Keratinocyte (primary cell): ENCODE measurements at regions not wholly inside any gene's neighbourhood (a gene's known extent, or its start where the extent isn't known, plus 50 kb on each side); places are given as distances from the start of the nearest gene placed in this dataset.

Experiments
- DNase-seq: peaks from one replicate; pipeline ENCODE4 v3.0.0-alpha.2; 2011; ENCODE audit warnings: low read depth, missing footprints, low spot score
- FAIRE-seq: peaks from 2 replicates; lab custom pipeline; 2011; peaks lifted over from hg19 to GRCh38; lab: Jason Lieb, UNC
- H2AFZ ChIP-seq: 2 replicates; pipeline ENCODE4 v1.6.0; 2012; ENCODE audit warnings: low read length, control low read depth, inconsistent platforms; ENCODE audit not compliant: control insufficient read depth
- H3K27ac ChIP-seq: 2 replicates; pipeline ENCODE4 v1.5.1; 2011; ENCODE audit warnings: low read length; ENCODE audit not compliant: control insufficient read depth, insufficient read depth
- H3K27me3 ChIP-seq: 3 replicates; pipeline ENCODE4 v1.6.0; 2011; ENCODE audit warnings: low read length; ENCODE audit not compliant: control insufficient read depth, insufficient read depth; ENCODE audit errors: extremely low read depth
- H3K36me3 ChIP-seq, 2 experiments: 2 replicates in 1 of 2; 3 replicates in 1 of 2; pipeline ENCODE4 v1.5.1; 2011; ENCODE audit warnings: low read length in 2 of 2, mild to moderate bottlenecking in 1 of 2; ENCODE audit not compliant: control insufficient read depth in 2 of 2, insufficient read depth in 2 of 2; ENCODE audit errors: extremely low read depth in 1 of 2
- H3K4me1 ChIP-seq: 3 replicates; pipeline ENCODE4 v1.5.1; 2011; ENCODE audit warnings: low read length; ENCODE audit not compliant: control insufficient read depth, insufficient read depth; ENCODE audit errors: extremely low read depth
- H3K4me2 ChIP-seq: 3 replicates; pipeline ENCODE4 v1.6.0; 2011; ENCODE audit warnings: low read depth, low read length; ENCODE audit not compliant: control insufficient read depth, insufficient read depth; ENCODE audit errors: extremely low read depth
- H3K4me3 ChIP-seq, 3 experiments: fragments of 200-600 bp in 1 of 3; sonication (generic) in 1 of 3; 2 replicates in 2 of 3; 3 replicates in 1 of 3; pipeline ENCODE4 v1.5.1; 2011 to 2016; ENCODE audit warnings: low read length in 3 of 3, mild to moderate bottlenecking in 3 of 3, control low read depth in 2 of 3, inconsistent platforms in 1 of 3, low read depth in 1 of 3, mixed read lengths in 1 of 3, mixed run types in 1 of 3, moderate library complexity in 1 of 3; ENCODE audit not compliant: control insufficient read depth in 2 of 3, insufficient read depth in 2 of 3; ENCODE audit errors: extremely low read depth in 1 of 3
- H3K79me2 ChIP-seq: 2 replicates; pipeline ENCODE4 v1.6.0; 2012; ENCODE audit warnings: low read length; ENCODE audit not compliant: control insufficient read depth, insufficient read depth
- H3K9ac ChIP-seq: 3 replicates; pipeline ENCODE4 v1.6.0; 2011; ENCODE audit warnings: low read length; ENCODE audit not compliant: control insufficient read depth, insufficient read depth; ENCODE audit errors: extremely low read depth
- H3K9me1 ChIP-seq: 3 replicates; pipeline ENCODE4 v1.6.0; 2011; ENCODE audit warnings: low read length; ENCODE audit not compliant: control insufficient read depth, insufficient read depth; ENCODE audit errors: extremely low read depth
- H3K9me3 ChIP-seq: 2 replicates; pipeline ENCODE4 v1.5.1; 2012; ENCODE audit warnings: low read depth, low read length; ENCODE audit not compliant: control insufficient read depth
- H4K20me1 ChIP-seq: 3 replicates; pipeline ENCODE4 v1.6.0; 2011; ENCODE audit warnings: low read length; ENCODE audit not compliant: control insufficient read depth, insufficient read depth; ENCODE audit errors: extremely low read depth
- CTCF ChIP-seq, 3 experiments: IDR thresholded peaks in 1 of 3; conservative IDR thresholded peaks in 1 of 3; optimal IDR thresholded peaks in 1 of 3; 2 replicates in 2 of 3; 3 replicates in 1 of 3; pipeline versions ENCODE3 to v1.5.1; 2011; ENCODE audit warnings: low read length in 3 of 3, mild to moderate bottlenecking in 3 of 3, moderate library complexity in 2 of 3, control low read depth in 1 of 3, inconsistent platforms in 1 of 3; ENCODE audit not compliant: insufficient read depth in 2 of 3; ENCODE audit errors: extremely low read depth in 1 of 3
- EZH2 ChIP-seq: IDR thresholded peaks from one replicate; pipeline ENCODE4 v1.6.1; 2012; ENCODE audit warnings: inconsistent platforms, mild to moderate bottlenecking, low read length, moderate library complexity
- dilution Hi-C: fragments of 300-500 bp; cut with MboI; formaldehyde crosslinking; loops from one replicate; pipeline ENCODE4 v1.7.0; 2020; ENCODE audit warnings: low sequenced_read_pairs; ENCODE audit not compliant: extremely low pct_ligation_motif_present

DNA sequence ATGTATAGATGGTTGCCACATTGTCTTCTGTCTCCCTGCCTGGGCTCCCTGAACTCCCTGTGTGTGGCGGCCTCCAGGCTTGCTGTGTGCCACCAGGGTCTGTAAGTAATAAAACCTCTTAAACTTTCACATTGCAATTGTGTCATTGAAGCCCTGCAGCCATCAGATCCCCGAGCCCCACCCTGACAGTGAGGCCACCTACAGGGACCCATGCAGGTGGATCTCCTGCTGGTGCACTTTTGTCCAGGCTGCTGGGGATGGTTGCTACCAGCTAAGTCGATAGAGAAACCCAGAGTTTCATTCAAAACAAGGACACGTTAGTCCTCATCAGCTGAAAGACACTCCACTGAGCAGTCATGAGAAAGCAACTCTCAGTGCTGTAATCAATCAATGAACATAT lies 133.6 kb upstream of the PRICKLE2 start:
- FAIRE-seq, result no peak

DNA sequence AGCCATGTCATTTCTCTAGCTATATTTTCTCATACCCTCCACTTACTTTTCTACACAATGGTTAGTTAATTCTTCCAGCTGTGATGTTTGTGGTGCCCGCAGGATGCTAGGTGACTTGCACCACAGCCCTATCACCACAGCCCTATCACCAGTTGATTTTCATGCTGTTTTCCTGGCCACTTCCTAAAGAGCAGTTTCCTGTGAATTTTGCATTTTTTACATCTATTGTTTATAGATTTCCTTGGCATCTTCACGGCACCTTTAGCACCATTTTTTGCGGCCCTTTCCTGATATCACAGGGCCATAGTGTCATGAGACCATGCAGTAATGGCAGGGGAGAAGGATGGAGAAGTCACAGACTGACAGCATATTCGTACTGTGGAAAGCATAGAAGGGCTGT lies 132.9 kb upstream of the PRICKLE2 start:
- dilution Hi-C loops, result no loop called here
- Histone ChIP-seq H3K36me3 (no peaks in the 10 kb centered on the region), H3K9me1 (no peaks in the 10 kb centered on the region), H3K9ac (no peak overlapping the region), H3K9me3 (no peaks in the 10 kb centered on the region), H2AFZ (no peak overlapping the region), H3K79me2 (no peaks in the 10 kb centered on the region), H3K4me3 (no peak overlapping the region), H3K4me1 (peaks cover 20% of the 10 kb centered on the region), H3K27ac (no peak overlapping the region), H3K4me2 (no peak overlapping the region), H3K27me3 (no peaks in the 10 kb centered on the region), H4K20me1 (no peaks in the 10 kb centered on the region)
- no peak for TF ChIP-seq CTCF (optimal IDR thresholded peaks at IDR 0.05 in 1 of 3, IDR thresholded peaks at IDR 0.05 in 1 of 3, conservative IDR thresholded peaks at IDR 0.05 in 1 of 3; ENCODE audit: extremely low read depth in 1 of 3, insufficient read depth in 2 of 3, low read length in 3 of 3)
- no peak for TF ChIP-seq EZH2
- FAIRE-seq (no peak), DNase-seq (no peak)

More for the DNA sequence above, 133.6 kb upstream of the PRICKLE2 start:
- no peak for DNase-seq
- Histone ChIP-seq H3K36me3 (no peaks in the 10 kb centered on the region), H3K9me3 (no peaks in the 10 kb centered on the region), H2AFZ (no peak overlapping the region), H3K27me3 (no peaks in the 10 kb centered on the region), H3K9me1 (no peaks in the 10 kb centered on the region), H3K79me2 (no peaks in the 10 kb centered on the region), H3K4me3 (no peak overlapping the region), H3K4me2 (no peak overlapping the region), H4K20me1 (no peaks in the 10 kb centered on the region), H3K4me1 (peaks cover 14% of the 10 kb centered on the region), H3K9ac (no peak overlapping the region), H3K27ac (no peak overlapping the region)
- dilution Hi-C loops, result no loop called here
- TF ChIP-seq CTCF (optimal IDR thresholded peaks at IDR 0.05 in 1 of 3, IDR thresholded peaks at IDR 0.05 in 1 of 3, conservative IDR thresholded peaks at IDR 0.05 in 1 of 3; ENCODE audit: extremely low read depth in 1 of 3, insufficient read depth in 2 of 3, low read length in 3 of 3), result no peak
- no peak for TF ChIP-seq EZH2
